GM23248 (cell line): ENCODE measurements at regions not wholly inside any gene's neighbourhood (a gene's known extent, or its start where the extent isn't known, plus 50 kb on each side); places are given as distances from the start of the nearest gene placed in this dataset.

Experiments
- DNase-seq: peaks from one replicate; pipeline ENCODE4 v3.0.0-alpha.2; 2015
- H2AFZ ChIP-seq: fragments of 200-600 bp; sonication (generic); 2 replicates; pipeline ENCODE4 v1.6.1; 2016; ENCODE audit warnings: antibody characterized with exemption
- H3F3A ChIP-seq: fragments of 200-600 bp; sonication (generic); 2 replicates; pipeline ENCODE4 v1.6.1; 2016; ENCODE audit warnings: mild to moderate bottlenecking, antibody characterized with exemption, mixed run types; ENCODE audit not compliant: insufficient read depth
- H3K27ac ChIP-seq: fragments of 200-600 bp; sonication (generic); 2 replicates; pipeline ENCODE4 v1.5.1; 2016; ENCODE audit warnings: mild to moderate bottlenecking
- H3K27me3 ChIP-seq: fragments of 200-600 bp; sonication (generic); replicated peaks from 2 replicates; pipeline ENCODE4 v1.6.1; 2016; ENCODE audit warnings: mild to moderate bottlenecking; ENCODE audit not compliant: insufficient read depth
- H3K36me3 ChIP-seq: fragments of 200-600 bp; sonication (generic); 2 replicates; pipeline ENCODE4 v1.6.1; 2016; ENCODE audit warnings: low read depth, mild to moderate bottlenecking
- H3K4me1 ChIP-seq: fragments of 200-600 bp; sonication (generic); 2 replicates; pipeline ENCODE4 v1.6.1; 2016; ENCODE audit warnings: mild to moderate bottlenecking; ENCODE audit not compliant: insufficient read depth
- H3K4me2 ChIP-seq: fragments of 200-600 bp; sonication (generic); one replicate; pipeline ENCODE4 v1.6.1; 2016; ENCODE audit warnings: mild to moderate bottlenecking; ENCODE audit not compliant: unreplicated experiment
- H3K4me3 ChIP-seq: fragments of 200-600 bp; sonication (generic); 2 replicates; pipeline ENCODE4 v1.5.1; 2016; ENCODE audit warnings: mild to moderate bottlenecking
- H3K79me2 ChIP-seq: fragments of 200-600 bp; sonication (generic); 2 replicates; pipeline ENCODE4 v1.6.1; 2016; ENCODE audit warnings: mild to moderate bottlenecking; ENCODE audit not compliant: insufficient read depth
- H3K9ac ChIP-seq: fragments of 200-600 bp; sonication (generic); 2 replicates; pipeline ENCODE4 v1.6.1; 2016; ENCODE audit warnings: mild to moderate bottlenecking
- H3K9me2 ChIP-seq: fragments of 200-600 bp; sonication (generic); 2 replicates; pipeline ENCODE4 v1.6.1; 2016; ENCODE audit warnings: mixed run types, mild to moderate bottlenecking, moderate library complexity; ENCODE audit not compliant: insufficient read depth
- H3K9me3 ChIP-seq: fragments of 200-600 bp; sonication (generic); one replicate; pipeline ENCODE4 v1.6.1; 2017; ENCODE audit warnings: low read depth
- H4K20me1 ChIP-seq: fragments of 200-600 bp; sonication (generic); 2 replicates; pipeline ENCODE4 v1.6.0; 2016; ENCODE audit not compliant: insufficient read depth
- EZH2 ChIP-seq: fragments of 200-600 bp; sonication (generic); IDR thresholded peaks from 2 replicates; pipeline ENCODE4 v1.6.1; 2018; ENCODE audit warnings: antibody characterized with exemption, mild to moderate bottlenecking; ENCODE audit not compliant: insufficient read depth, poor library complexity, severe bottlenecking
- EZH2phosphoT487 ChIP-seq: fragments of 200-600 bp; sonication (generic); IDR thresholded peaks from 2 replicates; pipeline ENCODE4 v1.6.1; 2018; ENCODE audit warnings: antibody characterized with exemption, moderate library complexity, mild to moderate bottlenecking, low read depth; ENCODE audit not compliant: insufficient read depth
- WGBS, 2 experiments: methylation state at CpG; one replicate each; pipeline ENCODE4 v1.1.6; 2015 to 2017; ENCODE audit warnings: low lambda C conversion rate in 2 of 2, low coverage in 1 of 2; ENCODE audit errors: missing lambda C conversion rate in 2 of 2; 5-methylcytosine and 5-hydroxymethylcytosine counted together
- in situ Hi-C: fragments of 300-500 bp; cut with MboI; formaldehyde crosslinking; loops from 2 replicates; pipeline ENCODE4 v1.15.0; 2020

DNA sequence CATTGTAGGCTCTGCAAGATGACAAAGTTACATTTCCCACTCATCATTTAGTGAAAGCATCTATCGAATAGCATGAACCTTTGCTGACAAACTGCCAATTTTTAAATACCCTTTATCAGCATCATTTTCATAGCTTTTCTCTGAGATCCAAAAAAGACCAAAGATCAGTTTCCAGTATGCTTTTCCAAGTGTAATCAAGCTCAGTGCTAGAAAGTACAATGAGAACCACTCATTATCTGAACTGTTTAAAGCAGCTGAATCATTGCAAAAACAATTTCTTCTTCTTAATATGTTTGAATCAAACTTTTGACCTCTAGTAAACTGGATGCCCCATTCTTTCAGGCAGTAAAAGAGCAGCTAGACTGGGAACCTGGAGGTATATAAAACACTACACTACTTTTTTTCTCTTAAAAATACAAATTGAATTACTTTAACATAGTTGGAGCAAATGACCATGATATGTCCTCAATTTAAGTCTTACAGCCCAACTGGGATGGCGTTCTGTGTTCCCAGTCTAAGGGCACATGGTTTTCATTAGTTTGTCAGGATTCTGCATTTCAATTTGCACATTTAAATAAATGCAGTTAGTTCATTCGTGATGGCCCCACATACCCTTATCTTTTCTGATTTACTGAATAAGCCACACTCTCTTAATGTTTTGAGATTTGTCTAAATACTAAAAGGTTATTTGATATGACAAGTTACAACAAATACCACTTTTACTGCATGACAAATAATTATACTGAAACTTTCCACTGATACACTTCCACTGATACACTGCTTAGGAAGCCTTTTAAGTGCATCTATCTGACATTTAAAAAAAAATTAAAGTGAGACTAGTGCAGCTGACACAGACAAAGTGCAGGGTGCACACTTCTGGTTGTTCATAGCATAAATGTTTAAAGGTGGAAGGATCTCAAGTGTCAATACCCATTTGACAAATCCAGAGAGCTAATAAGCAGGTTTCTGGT lies 146.0 kb upstream of the FRMD4B start:
- Histone ChIP-seq H3K27me3 (no peaks in the 10 kb centered on the region; the same call in 1 of the 2 replicates), H3K4me2 (no peak overlapping the region), H3K27ac (no peak overlapping the region), H3F3A (no peaks in the 10 kb centered on the region), H3K79me2 (no peaks in the 10 kb centered on the region), H2AFZ (no peak overlapping the region), H3K9me3 (no peaks in the 10 kb centered on the region), H3K4me1 (no peaks in the 10 kb centered on the region), H3K9ac (no peak overlapping the region), H4K20me1 (no peaks in the 10 kb centered on the region), H3K36me3 (no peaks in the 10 kb centered on the region), H3K9me2 (no peaks in the 10 kb centered on the region), H3K4me3 (no peak overlapping the region)
- 10 to 11% methylated on average over 3 of the region's 3 CpGs for WGBS, 2 experiments
- in situ Hi-C loops, result no loop called here
- DNase-seq, result no peak
- no peak for TF ChIP-seq EZH2
- no peak for TF ChIP-seq EZH2phosphoT487

DNA sequence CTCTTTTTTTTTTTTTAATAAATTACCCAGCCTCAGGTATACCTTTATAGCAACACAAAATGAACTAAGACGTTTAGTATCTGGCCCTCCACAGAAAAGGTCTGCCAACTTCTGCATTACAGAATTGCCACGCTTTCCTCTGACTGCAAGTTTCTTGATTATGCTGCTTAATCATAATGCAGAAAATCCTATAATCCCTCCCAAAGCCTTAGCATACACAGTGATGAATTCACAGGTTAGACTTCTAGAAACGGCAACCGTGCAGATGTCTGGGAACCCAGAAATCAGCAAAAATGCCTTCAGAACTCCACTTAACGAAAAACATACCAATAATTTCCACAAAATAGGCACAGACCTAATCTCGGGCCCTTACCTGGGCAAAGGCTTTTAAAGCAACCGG lies 144.7 kb upstream of the FRMD4B start:
- H3K27me3 ChIP-seq, result no peaks in the 10 kb centered on the region; the same call in 1 of the 2 replicates
- no peak overlapping the region for H3K27ac ChIP-seq
- no peaks in the 10 kb centered on the region for H4K20me1 ChIP-seq
- H3K36me3 ChIP-seq, result no peaks in the 10 kb centered on the region
- H3K9ac ChIP-seq, result no peak overlapping the region
- H2AFZ ChIP-seq, result no peak overlapping the region
- no peaks in the 10 kb centered on the region for H3F3A ChIP-seq
- H3K9me3 ChIP-seq, result no peaks in the 10 kb centered on the region
- H3K9me2 ChIP-seq, result no peaks in the 10 kb centered on the region
- no peak overlapping the region for H3K4me3 ChIP-seq
- H3K4me2 ChIP-seq, result no peak overlapping the region
- H3K79me2 ChIP-seq, result no peaks in the 10 kb centered on the region
- no peaks in the 10 kb centered on the region for H3K4me1 ChIP-seq
- no peak for DNase-seq
- 35 to 43% methylated on average over 7 of the region's 7 CpGs for WGBS, 2 experiments
- in situ Hi-C loops, result no loop called here
- no peak for TF ChIP-seq EZH2
- TF ChIP-seq EZH2phosphoT487, result no peak

DNA sequence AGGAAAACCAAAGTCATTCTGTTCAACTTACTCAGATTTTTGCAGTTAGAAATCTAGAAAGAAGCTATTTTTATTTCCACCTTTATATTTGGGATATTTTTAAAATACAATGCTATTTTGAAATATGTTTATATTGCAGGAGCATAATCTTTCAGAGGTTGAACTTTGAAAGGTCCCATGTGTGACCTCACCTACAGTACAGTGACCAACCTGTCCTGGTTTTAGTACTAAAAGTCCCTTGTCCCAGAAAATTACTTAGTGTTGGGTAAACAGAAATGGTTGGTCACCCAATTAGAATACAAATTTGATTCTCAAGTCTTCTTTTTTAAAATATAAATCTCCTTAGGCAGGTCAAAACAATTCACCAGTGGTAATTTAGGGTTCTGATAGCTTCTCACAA lies 141.6 kb upstream of the FRMD4B start:
- Histone ChIP-seq H3K4me2 (no peak overlapping the region), H3K4me1 (no peaks in the 10 kb centered on the region), H3K9ac (no peak overlapping the region), H3K9me2 (no peaks in the 10 kb centered on the region), H3K9me3 (no peaks in the 10 kb centered on the region), H3K27me3 (no peaks in the 10 kb centered on the region; the same call in 1 of the 2 replicates), H3K79me2 (no peaks in the 10 kb centered on the region), H4K20me1 (no peaks in the 10 kb centered on the region), H3F3A (no peaks in the 10 kb centered on the region), H3K27ac (no peak overlapping the region), H2AFZ (no peak overlapping the region), H3K36me3 (no peaks in the 10 kb centered on the region), H3K4me3 (no peak overlapping the region)
- DNase-seq, result no peak
- TF ChIP-seq EZH2phosphoT487 (no peak), EZH2 (no peak)
- in situ Hi-C loops, result no loop called here

DNA sequence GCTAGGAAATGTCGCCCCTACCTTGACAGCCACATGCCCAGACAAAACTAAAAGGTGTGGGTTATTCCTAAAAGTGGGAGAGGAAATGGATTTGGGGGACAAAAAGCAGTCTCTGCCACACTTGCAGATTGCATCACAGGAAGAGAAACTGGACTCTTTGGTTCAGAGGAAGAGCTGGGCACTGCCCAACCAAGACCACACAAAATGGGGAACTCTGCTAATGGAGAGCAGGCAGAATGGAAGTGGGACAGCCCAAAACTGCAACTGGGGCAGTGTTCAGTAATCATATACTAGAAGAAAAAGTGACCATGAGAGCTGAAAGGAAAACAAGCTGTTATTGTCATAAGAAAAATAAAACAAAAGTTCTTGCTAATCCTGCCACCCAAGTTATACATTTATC lies 138.9 kb upstream of the FRMD4B start:
- WGBS, 2 experiments, result 14 to 20% methylated on average over 1 of the region's 1 CpG
- DNase-seq, result no peak

More for the DNA sequence above, 138.9 kb upstream of the FRMD4B start:
- H3K27me3 ChIP-seq, result no peaks in the 10 kb centered on the region; the same call in 1 of the 2 replicates
- H3K36me3 ChIP-seq, result no peaks in the 10 kb centered on the region
- H3K9me2 ChIP-seq, result no peaks in the 10 kb centered on the region
- no peaks in the 10 kb centered on the region for H3K79me2 ChIP-seq
- no peak overlapping the region for H3K4me3 ChIP-seq
- H3K4me1 ChIP-seq, result no peaks in the 10 kb centered on the region
- in situ Hi-C loops, result no loop called here
- no peak overlapping the region for H3K4me2 ChIP-seq
- H4K20me1 ChIP-seq, result no peaks in the 10 kb centered on the region
- H3K27ac ChIP-seq, result no peak overlapping the region
- TF ChIP-seq EZH2 (no peak), EZH2phosphoT487 (no peak)
- H3K9ac ChIP-seq, result no peak overlapping the region
- no peak overlapping the region for H2AFZ ChIP-seq
- no peaks in the 10 kb centered on the region for H3F3A ChIP-seq
- no peaks in the 10 kb centered on the region for H3K9me3 ChIP-seq
